ENCODE measurements at regions not wholly inside any gene's neighbourhood (a gene's known extent, or its start where the extent isn't known, plus 50 kb on each side); places are given as distances from the start of the nearest gene placed in this dataset.

GRCh38 chr3:82088749-82089148 is 327.3 kb upstream of the GBE1 start:
- TF ChIP-seq EZH2phosphoT487 (conservative IDR thresholded peaks at IDR 0.05; ENCODE audit: low read length) (no peak), CTCF (IDR thresholded peaks at IDR 0.05; ENCODE audit: insufficient read depth, low read length, poor library complexity, severe bottlenecking) (no peak)
- no peaks in the 10 kb centered on the region for H3K36me3 ChIP-seq (ENCODE audit: low read length)
- peak overlapping the region; percentile 29 for H3K4me2 ChIP-seq (ENCODE audit: low read depth, low read length, poor library complexity, severe bottlenecking)
- H3F3A ChIP-seq (ENCODE audit: insufficient read depth): no peaks in the 10 kb centered on the region
- peak overlapping the region; percentile 21 for H2AFZ ChIP-seq (ENCODE audit: low read depth, low read length, severe bottlenecking)
- no peaks in the 10 kb centered on the region for H4K20me1 ChIP-seq (ENCODE audit: low read depth, low read length)
- H3K27me3 ChIP-seq (ENCODE audit: low read length): no peaks in the 10 kb centered on the region
- no peaks in the 10 kb centered on the region for H3K79me2 ChIP-seq (ENCODE audit: insufficient read depth, low read length)
- H3K4me3 ChIP-seq (ENCODE audit: insufficient read depth, low read length, poor library complexity, severe bottlenecking): no peak overlapping the region
- H3K9me2 ChIP-seq (replicated peaks; ENCODE audit: insufficient read depth, low read length): no peaks in the 10 kb centered on the region
- H3K9ac ChIP-seq (ENCODE audit: low read length): no peak overlapping the region
- H3K9me3 ChIP-seq (ENCODE audit: insufficient read depth, low read length): no peaks in the 10 kb centered on the region
- no peak overlapping the region for H3K27ac ChIP-seq (ENCODE audit: low read depth, low read length)

- H3K27ac ChIP-seq (ENCODE audit: low read depth, low read length): no peak overlapping the region
- no peak for TF ChIP-seq CTCF (IDR thresholded peaks at IDR 0.05; ENCODE audit: insufficient read depth, low read length, poor library complexity, severe bottlenecking)
- no peak for TF ChIP-seq EZH2phosphoT487 (conservative IDR thresholded peaks at IDR 0.05; ENCODE audit: low read length)
These were observed 326.5 kb upstream of the GBE1 start for GRCh38 chr3:82087958-82088357.

GRCh38 chr3:82085851-82086475 is 324.5 kb upstream of the GBE1 start:
- Histone ChIP-seq H3K27me3 (ENCODE audit: low read length) (no peaks in the 10 kb centered on the region), H3K36me3 (ENCODE audit: low read length) (no peaks in the 10 kb centered on the region), H3K4me2 (ENCODE audit: low read depth, low read length, poor library complexity, severe bottlenecking) (no peak overlapping the region), H3K79me2 (ENCODE audit: insufficient read depth, low read length) (no peaks in the 10 kb centered on the region), H2AFZ (ENCODE audit: low read depth, low read length, severe bottlenecking) (no peak overlapping the region), H3K4me3 (ENCODE audit: insufficient read depth, low read length, poor library complexity, severe bottlenecking) (no peak overlapping the region), H4K20me1 (ENCODE audit: low read depth, low read length) (no peaks in the 10 kb centered on the region), H3K27ac (ENCODE audit: low read depth, low read length) (no peak overlapping the region), H3F3A (ENCODE audit: insufficient read depth) (no peaks in the 10 kb centered on the region), H3K9ac (ENCODE audit: low read length) (no peak overlapping the region), H3K9me3 (ENCODE audit: insufficient read depth, low read length) (no peaks in the 10 kb centered on the region), H3K9me2 (replicated peaks; ENCODE audit: insufficient read depth, low read length) (no peaks in the 10 kb centered on the region)
- TF ChIP-seq EZH2phosphoT487 (conservative IDR thresholded peaks at IDR 0.05; ENCODE audit: low read length): no peak

More at GRCh38 chr3:82087958-82088357, 326.5 kb upstream of the GBE1 start:
- H3K79me2 ChIP-seq (ENCODE audit: insufficient read depth, low read length): no peaks in the 10 kb centered on the region
- H3K9me3 ChIP-seq (ENCODE audit: insufficient read depth, low read length): no peaks in the 10 kb centered on the region
- H3K4me2 ChIP-seq (ENCODE audit: low read depth, low read length, poor library complexity, severe bottlenecking): no peak overlapping the region
- peak overlapping the region; percentile 16 for H2AFZ ChIP-seq (ENCODE audit: low read depth, low read length, severe bottlenecking)
- no peaks in the 10 kb centered on the region for H4K20me1 ChIP-seq (ENCODE audit: low read depth, low read length)
- no peak overlapping the region for H3K4me3 ChIP-seq (ENCODE audit: insufficient read depth, low read length, poor library complexity, severe bottlenecking)
- H3K36me3 ChIP-seq (ENCODE audit: low read length): no peaks in the 10 kb centered on the region
- H3K9me2 ChIP-seq (replicated peaks; ENCODE audit: insufficient read depth, low read length): no peaks in the 10 kb centered on the region
- H3F3A ChIP-seq (ENCODE audit: insufficient read depth): no peaks in the 10 kb centered on the region
- no peaks in the 10 kb centered on the region for H3K27me3 ChIP-seq (ENCODE audit: low read length)
- H3K9ac ChIP-seq (ENCODE audit: low read length): no peak overlapping the region

GRCh38 chr3:82085356-82085755 is 323.9 kb upstream of the GBE1 start:
- Histone ChIP-seq H3K9me2 (replicated peaks; ENCODE audit: insufficient read depth, low read length) (no peaks in the 10 kb centered on the region), H3F3A (ENCODE audit: insufficient read depth) (no peaks in the 10 kb centered on the region), H3K4me3 (ENCODE audit: insufficient read depth, low read length, poor library complexity, severe bottlenecking) (no peak overlapping the region), H3K36me3 (ENCODE audit: low read length) (no peaks in the 10 kb centered on the region), H3K79me2 (ENCODE audit: insufficient read depth, low read length) (no peaks in the 10 kb centered on the region), H2AFZ (ENCODE audit: low read depth, low read length, severe bottlenecking) (no peak overlapping the region), H3K9me3 (ENCODE audit: insufficient read depth, low read length) (no peaks in the 10 kb centered on the region), H3K4me2 (ENCODE audit: low read depth, low read length, poor library complexity, severe bottlenecking) (no peak overlapping the region), H3K9ac (ENCODE audit: low read length) (no peak overlapping the region), H3K27ac (ENCODE audit: low read depth, low read length) (no peak overlapping the region), H4K20me1 (ENCODE audit: low read depth, low read length) (no peaks in the 10 kb centered on the region), H3K27me3 (ENCODE audit: low read length) (no peaks in the 10 kb centered on the region)
- TF ChIP-seq CTCF (IDR thresholded peaks at IDR 0.05; ENCODE audit: insufficient read depth, low read length, poor library complexity, severe bottlenecking) (no peak), EZH2phosphoT487 (conservative IDR thresholded peaks at IDR 0.05; ENCODE audit: low read length) (no peak)

All from SU-DHL-6 (cell line).